Caco-2 (cell line): ENCODE measurements at regions not wholly inside any gene's neighbourhood (a gene's known extent, or its start where the extent isn't known, plus 50 kb on each side); places are given as distances from the start of the nearest gene placed in this dataset.

Source experiments
- BruUV-seq: library from RNA; stranded (reverse); fragments of 400-500 nt; replicated peaks from 2 replicates; lab custom pipeline; 2021; lab: Mats Ljungman, UMichigan
- CTCF ChIA-PET: fragments of 300-600 bp; sonication (Branson Sonifier 250); formaldehyde crosslinking; loops from one replicate; lab custom pipeline; 2022; ENCODE audit warnings: antibody characterized with exemption; lab: Charles Lee
- POLR2A ChIA-PET: fragments of 300-600 bp; sonication (Branson Sonifier 250); formaldehyde crosslinking; loops from one replicate; lab custom pipeline; 2022; ENCODE audit warnings: antibody characterized with exemption; lab: Charles Lee
- DNase-seq, 2 experiments: peaks; one replicate each; pipeline versions ENCODE4 v3.0.0 to v3.0.0-alpha.2; 2020 to 2022
- H3K27me3 ChIP-seq: replicated peaks from 2 replicates; pipeline ENCODE4 v1.6.0; 2011; ENCODE audit warnings: low read length; ENCODE audit not compliant: control insufficient read depth, insufficient read depth
- H3K36me3 ChIP-seq: 2 replicates; pipeline ENCODE4 v1.5.1; 2011; ENCODE audit warnings: low read length; ENCODE audit not compliant: control insufficient read depth, insufficient read depth
- H3K4me1 ChIP-seq: fragments of 250-450 bp; sonication (Bioruptor Pico); 2 replicates; pipeline ENCODE4 v1.5.1; 2020; ENCODE audit warnings: mild to moderate bottlenecking
- H3K4me3 ChIP-seq: 2 replicates; pipeline ENCODE4 v1.5.1; 2011; ENCODE audit warnings: low read depth, mild to moderate bottlenecking, control low read depth, low read length
- H3K9me3 ChIP-seq: fragments of 250-450 bp; sonication (Bioruptor Pico); 2 replicates; pipeline ENCODE4 v1.5.1; 2020; ENCODE audit warnings: mild to moderate bottlenecking, moderate library complexity
- H3K27ac Mint-ChIP-seq: one replicate; pipeline ENCODE4 v1.8.0; 2022; ENCODE audit warnings: mixed read lengths; ENCODE audit not compliant: unreplicated experiment
- H3K27me3 Mint-ChIP-seq: one replicate; pipeline ENCODE4 v1.8.0; 2022; ENCODE audit warnings: mixed read lengths; ENCODE audit not compliant: insufficient read depth, unreplicated experiment
- H3K36me3 Mint-ChIP-seq: one replicate; pipeline ENCODE4 v1.8.0; 2022; ENCODE audit warnings: mild to moderate bottlenecking, mixed read lengths; ENCODE audit not compliant: insufficient read depth, unreplicated experiment
- H3K4me1 Mint-ChIP-seq: one replicate; pipeline ENCODE4 v1.8.0; 2022; ENCODE audit warnings: low read depth, mixed read lengths; ENCODE audit not compliant: unreplicated experiment
- H3K4me3 Mint-ChIP-seq: one replicate; pipeline ENCODE4 v1.8.0; 2022; ENCODE audit warnings: mild to moderate bottlenecking, moderate library complexity, mixed read lengths; ENCODE audit not compliant: unreplicated experiment
- H3K9me3 Mint-ChIP-seq: one replicate; pipeline ENCODE4 v1.8.0; 2022; ENCODE audit warnings: mixed read lengths; ENCODE audit not compliant: unreplicated experiment
- CTCF ChIP-seq, 2 experiments: fragments of 200-600 bp in 1 of 2; IDR thresholded peaks; 1 replicate in 1 of 2; 2 replicates in 1 of 2; pipeline versions ENCODE4 v1.5.1 to v1.8.0; 2011 to 2022; ENCODE audit warnings: antibody characterized with exemption in 1 of 2, control low read depth in 1 of 2, inconsistent platforms in 1 of 2, low read depth in 1 of 2, low read length in 1 of 2, mild to moderate bottlenecking in 1 of 2, moderate library complexity in 1 of 2; ENCODE audit not compliant: insufficient read depth in 1 of 2, severe bottlenecking in 1 of 2, unreplicated experiment in 1 of 2
- intact Hi-C: fragments of 100-400 bp; cut with micrococcal nuclease; formaldehyde crosslinking; loops from one replicate; pipeline ENCODE4 v1.10.0; 2022; ENCODE audit not compliant: unreplicated experiment

GRCh38 chr18:51391215-51391614 lies 193.7 kb upstream of the MEX3C start:
- Histone ChIP-seq H3K27me3 (no peaks in the 10 kb centered on the region), H3K9me3 (no peaks in the 10 kb centered on the region), H3K36me3 (no peaks in the 10 kb centered on the region), H3K4me3 (no peak overlapping the region), H3K4me1 (no peaks in the 10 kb centered on the region)
- no peaks in the 10 kb centered on the region for H3K36me3 Mint-ChIP-seq
- no peak for TF ChIP-seq CTCF (IDR thresholded peaks at IDR 0.05; ENCODE audit: insufficient read depth in 1 of 2, low read depth in 1 of 2, low read length in 1 of 2, severe bottlenecking in 1 of 2, unreplicated experiment in 1 of 2)
- H3K27ac Mint-ChIP-seq, result no peak overlapping the region
- no peak for DNase-seq
- CTCF ChIA-PET, result no interaction called here
- intact Hi-C loops, result loop anchor here (5.0 kb wide), 1 partner anchor 114 kb away; no protein-coding TSS in a partner anchor
- no peaks in the 10 kb centered on the region for H3K9me3 Mint-ChIP-seq
- BruUV-seq, result no TSS peak
- peaks cover 7% of the 10 kb centered on the region for H3K4me1 Mint-ChIP-seq
- no peaks in the 10 kb centered on the region for H3K27me3 Mint-ChIP-seq
- POLR2A ChIA-PET, result no interaction called here
- H3K4me3 Mint-ChIP-seq, result no peak overlapping the region

- H3K4me1 Mint-ChIP-seq, result peaks cover 7% of the 10 kb centered on the region
Observed at GRCh38 chr18:51391731-51392130, 194.2 kb upstream of the MEX3C start.

GRCh38 chr18:51397347-51397962 lies 200.0 kb upstream of the MEX3C start:
- no peaks in the 10 kb centered on the region for H3K9me3 Mint-ChIP-seq
- H3K27ac Mint-ChIP-seq, result peak overlapping the region; percentile 45
- Histone ChIP-seq H3K4me1 (no peaks in the 10 kb centered on the region), H3K4me3 (no peak overlapping the region), H3K36me3 (no peaks in the 10 kb centered on the region), H3K9me3 (no peaks in the 10 kb centered on the region), H3K27me3 (no peaks in the 10 kb centered on the region)
- H3K36me3 Mint-ChIP-seq, result no peaks in the 10 kb centered on the region
- H3K4me1 Mint-ChIP-seq, result peaks cover 5% of the 10 kb centered on the region
- ChIA-PET POLR2A (no interaction called here), CTCF (no interaction called here)
- intact Hi-C loops, result no loop called here
- TF ChIP-seq CTCF (IDR thresholded peaks at IDR 0.05; ENCODE audit: insufficient read depth in 1 of 2, low read depth in 1 of 2, low read length in 1 of 2, severe bottlenecking in 1 of 2, unreplicated experiment in 1 of 2), result no peak
- H3K27me3 Mint-ChIP-seq, result no peaks in the 10 kb centered on the region
- no peak for DNase-seq
- BruUV-seq, result no TSS peak
- H3K4me3 Mint-ChIP-seq, result no peak overlapping the region

More at GRCh38 chr18:51391731-51392130, 194.2 kb upstream of the MEX3C start:
- no peaks in the 10 kb centered on the region for H3K36me3 Mint-ChIP-seq
- Histone ChIP-seq H3K9me3 (no peaks in the 10 kb centered on the region), H3K4me3 (no peak overlapping the region), H3K36me3 (no peaks in the 10 kb centered on the region), H3K27me3 (no peaks in the 10 kb centered on the region), H3K4me1 (no peaks in the 10 kb centered on the region)
- no peaks in the 10 kb centered on the region for H3K9me3 Mint-ChIP-seq
- intact Hi-C loops, result loop anchor here (5.0 kb wide), 1 partner anchor 114 kb away; no protein-coding TSS in a partner anchor
- ChIA-PET POLR2A (no interaction called here), CTCF (no interaction called here)
- DNase-seq, result no peak
- H3K27ac Mint-ChIP-seq, result no peak overlapping the region
- no peak overlapping the region for H3K4me3 Mint-ChIP-seq
- no TSS peak for BruUV-seq
- no peak for TF ChIP-seq CTCF (IDR thresholded peaks at IDR 0.05; ENCODE audit: insufficient read depth in 1 of 2, low read depth in 1 of 2, low read length in 1 of 2, severe bottlenecking in 1 of 2, unreplicated experiment in 1 of 2)
- no peaks in the 10 kb centered on the region for H3K27me3 Mint-ChIP-seq
